Tibial nerve (tissue), 3 donors: ENCODE measurements at regions not wholly inside any gene's neighbourhood (a gene's known extent, or its start where the extent isn't known, plus 50 kb on each side); places are given as distances from the start of the nearest gene placed in this dataset.

Experiments
- POLR2A ChIP-seq, 2 donors: fragments of 450-650 bp; IDR thresholded peaks; one replicate each; pipeline ENCODE4 v1.6.1; 2017; ENCODE audit warnings: antibody characterized with exemption in 2 of 2, mild to moderate bottlenecking in 2 of 2, moderate library complexity in 2 of 2
- TF ChIP-seq, protein P1 (sequence below), 5 experiments: fragments of 200-600 bp in 3 of 5; fragments of 450-650 bp in 2 of 5; sonication (generic) in 3 of 5; IDR thresholded peaks; one replicate each; pipeline ENCODE4 v1.5.1; 2016 to 2019; ENCODE audit warnings: antibody characterized with exemption in 5 of 5, mild to moderate bottlenecking in 3 of 5, moderate library complexity in 2 of 5

DNA sequence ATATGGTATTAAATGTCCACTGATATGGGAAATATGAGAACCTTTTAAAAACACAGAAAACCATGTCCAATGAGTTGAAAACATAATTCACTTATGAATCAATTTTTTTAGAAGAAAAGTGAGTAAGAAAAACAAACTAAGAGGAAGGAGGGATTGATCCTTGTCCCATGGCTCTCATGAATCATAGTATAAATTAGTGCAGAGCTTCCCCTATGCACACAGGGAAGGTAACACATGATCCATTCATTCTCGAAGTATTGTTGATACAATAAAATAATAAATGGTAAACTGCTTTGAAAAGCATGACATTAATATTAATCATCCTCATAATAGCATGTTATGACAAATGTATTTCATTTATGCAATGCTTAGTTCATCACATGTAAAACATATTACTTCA, 872.0 kb upstream of the CNTNAP5 start:
- TF ChIP-seq, protein P1, sequence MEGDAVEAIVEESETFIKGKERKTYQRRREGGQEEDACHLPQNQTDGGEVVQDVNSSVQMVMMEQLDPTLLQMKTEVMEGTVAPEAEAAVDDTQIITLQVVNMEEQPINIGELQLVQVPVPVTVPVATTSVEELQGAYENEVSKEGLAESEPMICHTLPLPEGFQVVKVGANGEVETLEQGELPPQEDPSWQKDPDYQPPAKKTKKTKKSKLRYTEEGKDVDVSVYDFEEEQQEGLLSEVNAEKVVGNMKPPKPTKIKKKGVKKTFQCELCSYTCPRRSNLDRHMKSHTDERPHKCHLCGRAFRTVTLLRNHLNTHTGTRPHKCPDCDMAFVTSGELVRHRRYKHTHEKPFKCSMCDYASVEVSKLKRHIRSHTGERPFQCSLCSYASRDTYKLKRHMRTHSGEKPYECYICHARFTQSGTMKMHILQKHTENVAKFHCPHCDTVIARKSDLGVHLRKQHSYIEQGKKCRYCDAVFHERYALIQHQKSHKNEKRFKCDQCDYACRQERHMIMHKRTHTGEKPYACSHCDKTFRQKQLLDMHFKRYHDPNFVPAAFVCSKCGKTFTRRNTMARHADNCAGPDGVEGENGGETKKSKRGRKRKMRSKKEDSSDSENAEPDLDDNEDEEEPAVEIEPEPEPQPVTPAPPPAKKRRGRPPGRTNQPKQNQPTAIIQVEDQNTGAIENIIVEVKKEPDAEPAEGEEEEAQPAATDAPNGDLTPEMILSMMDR (IDR thresholded peaks at IDR 0.05) = no peak
- TF ChIP-seq POLR2A (IDR thresholded peaks at IDR 0.05) = no peak
